ENCODE measurements at regions not wholly inside any gene's neighbourhood (a gene's known extent, or its start where the extent isn't known, plus 50 kb on each side); places are given as distances from the start of the nearest gene placed in this dataset.
A peak's percentile ranks its signal among the peaks of the same experiment; 100 is the strongest.
"Not testable (repeated sequence)": the region's sequence is repeated elsewhere in the genome, so short reads cannot be mapped to it uniquely, and the experiment has no call there.

- peak; percentile 11 for DNase-seq (ENCODE audit: low read depth)
Measured at GRCh38 chr4:152063621-152064240, 302.9 kb upstream of the GATB start.

- DNase-seq (ENCODE audit: low read depth) = no peak
Measured at GRCh38 chr4:152062936-152063620, 302.3 kb upstream of the GATB start.

GRCh38 chr4:152054731-152055130, 293.9 kb upstream of the GATB start:
- DNase-seq (ENCODE audit: low read depth) = no peak

GRCh38 chr4:152052451-152053057, 291.7 kb upstream of the GATB start:
- DNase-seq (ENCODE audit: low read depth) = no peak

GRCh38 chr4:152051332-152051731, 290.5 kb upstream of the GATB start:
- DNase-seq (ENCODE audit: low read depth) = not testable (repeated sequence)

GRCh38 chr4:152050106-152050505, 289.3 kb upstream of the GATB start:
- no peak for DNase-seq (ENCODE audit: low read depth)

- DNase-seq (ENCODE audit: low read depth) = no peak
Measured at GRCh38 chr4:152047451-152047850, 286.6 kb upstream of the GATB start.

GRCh38 chr4:152045807-152046571, 285.2 kb upstream of the GATB start:
- DNase-seq (ENCODE audit: low read depth) = no peak

- DNase-seq (ENCODE audit: low read depth) = no peak
Measured at GRCh38 chr4:152045449-152045806, 284.6 kb upstream of the GATB start.

GRCh38 chr4:152044331-152045036, 283.7 kb upstream of the GATB start:
- no peak for DNase-seq (ENCODE audit: low read depth)

GRCh38 chr4:152041295-152041694, 280.5 kb upstream of the GATB start:
- DNase-seq (ENCODE audit: low read depth) = no peak

- no peak for DNase-seq (ENCODE audit: low read depth)
Measured at GRCh38 chr4:152039691-152040090, 278.9 kb upstream of the GATB start.

GRCh38 chr4:152039023-152039481, 278.2 kb upstream of the GATB start:
- DNase-seq (ENCODE audit: low read depth) = no peak

- no peak for DNase-seq (ENCODE audit: low read depth)
Measured at GRCh38 chr4:152038238-152038637, 277.4 kb upstream of the GATB start.

GRCh38 chr4:152037435-152037834, 276.6 kb upstream of the GATB start:
- DNase-seq (ENCODE audit: low read depth) = no peak

GRCh38 chr4:152033621-152034020, 272.8 kb upstream of the GATB start:
- DNase-seq (ENCODE audit: low read depth) = no peak

GRCh38 chr4:152032722-152033131, 271.9 kb upstream of the GATB start:
- DNase-seq (ENCODE audit: low read depth) = no peak

- DNase-seq (ENCODE audit: low read depth) = no peak
Measured at GRCh38 chr4:152029631-152030030, 268.8 kb upstream of the GATB start.

GRCh38 chr4:152028131-152028530, 267.3 kb upstream of the GATB start:
- DNase-seq (ENCODE audit: low read depth) = no peak

- no peak for DNase-seq (ENCODE audit: low read depth)
Measured at GRCh38 chr4:152024881-152025280, 264.1 kb upstream of the GATB start.

GRCh38 chr4:152023674-152024073, 262.9 kb upstream of the GATB start:
- DNase-seq (ENCODE audit: low read depth) = no peak

- no peak for DNase-seq (ENCODE audit: low read depth)
Measured at GRCh38 chr4:152022543-152022942, 261.7 kb upstream of the GATB start.
